IMR-90 (cell line): ENCODE measurements at regions not wholly inside any gene's neighbourhood (a gene's known extent, or its start where the extent isn't known, plus 50 kb on each side); places are given as distances from the start of the nearest gene placed in this dataset.

Experiments used
- ATAC-seq: fragments of 200-7000 bp; cut with Tn5 transposase; 2 replicates; pipeline ENCODE4 v1.9.1; 2020; ENCODE audit warnings: low read depth, mild to moderate bottlenecking, moderate library complexity
- BruUV-seq: library from RNA; stranded (reverse); fragments of 400-500 nt; replicated peaks from 2 replicates; lab custom pipeline; 2021; lab: Mats Ljungman, UMichigan
- CTCF ChIA-PET: fragments of 300-600 bp; formaldehyde crosslinking; extraction: SDS; loops from one replicate; lab custom pipeline; 2021; ENCODE audit warnings: antibody characterized with exemption; lab: Yijun Ruan, JAX
- POLR2A ChIA-PET: fragments of 300-600 bp; sonication (Branson Sonifier 250); formaldehyde crosslinking; loops from one replicate; lab custom pipeline; 2022; ENCODE audit warnings: antibody characterized with exemption; ENCODE audit not compliant: unreplicated experiment; lab: Charles Lee
- DNase-seq: peaks from one replicate; pipeline ENCODE4 v3.0.0; 2013
- H2AFZ ChIP-seq: replicated peaks from 2 replicates; pipeline ENCODE3; 2013; ENCODE audit warnings: low read length, mild to moderate bottlenecking; ENCODE audit not compliant: poor library complexity
- H2AK5ac ChIP-seq: 2 replicates; pipeline ENCODE4 v1.6.1; 2013; ENCODE audit warnings: low read depth, low read length, inconsistent platforms
- H2AK9ac ChIP-seq: replicated peaks from 2 replicates; pipeline ENCODE3; 2013; ENCODE audit warnings: mild to moderate bottlenecking, low read depth, low read length, moderate library complexity; ENCODE audit not compliant: poor library complexity
- H2BK120ac ChIP-seq: 2 replicates; pipeline ENCODE4 v1.6.1; 2013; ENCODE audit warnings: low read depth, low read length, inconsistent platforms
- H2BK15ac ChIP-seq: 3 replicates; pipeline ENCODE4 v1.6.1; 2013; ENCODE audit warnings: low read depth, low read length, inconsistent platforms
- H2BK20ac ChIP-seq: 2 replicates; pipeline ENCODE4 v1.6.1; 2013; ENCODE audit warnings: low read depth, mild to moderate bottlenecking, inconsistent platforms, low read length, moderate library complexity
- H2BK5ac ChIP-seq: 2 replicates; pipeline ENCODE4 v1.6.1; 2013; ENCODE audit warnings: mild to moderate bottlenecking, low read depth, low read length, inconsistent platforms; ENCODE audit not compliant: poor library complexity, severe bottlenecking
- H3K14ac ChIP-seq: replicated peaks from 2 replicates; pipeline ENCODE4 v1.6.1; 2013; ENCODE audit warnings: low read depth, low read length, inconsistent platforms
- H3K18ac ChIP-seq: 2 replicates; pipeline ENCODE4 v1.6.1; 2013; ENCODE audit warnings: low read depth, low read length, control low read depth
- H3K23ac ChIP-seq: 2 replicates; pipeline ENCODE4 v1.6.1; 2013; ENCODE audit warnings: low read depth, low read length, inconsistent platforms
- H3K27ac ChIP-seq: 2 replicates; pipeline ENCODE4 v1.5.1; 2013; ENCODE audit warnings: mild to moderate bottlenecking, control low read depth, low read length; ENCODE audit not compliant: insufficient read depth
- H3K27me3 ChIP-seq: 2 replicates; pipeline ENCODE4 v1.6.1; 2013; ENCODE audit warnings: low read length; ENCODE audit not compliant: control insufficient read depth, insufficient read depth
- H3K36me3 ChIP-seq: 2 replicates; pipeline ENCODE4 v1.6.1; 2013; ENCODE audit warnings: low read length, mixed read lengths; ENCODE audit not compliant: control insufficient read depth, insufficient read depth
- H3K4ac ChIP-seq: 2 replicates; pipeline ENCODE4 v1.6.1; 2013; ENCODE audit warnings: low read depth, low read length, inconsistent platforms
- H3K4me1 ChIP-seq: 2 replicates; pipeline ENCODE4 v1.6.1; 2013; ENCODE audit warnings: low read length, mixed read lengths; ENCODE audit not compliant: control insufficient read depth, insufficient read depth
- H3K4me2 ChIP-seq: 2 replicates; pipeline ENCODE4 v1.6.1; 2013; ENCODE audit warnings: low read depth, mild to moderate bottlenecking, control low read depth, low read length, moderate library complexity
- H3K4me3 ChIP-seq: 2 replicates; pipeline ENCODE4 v1.5.1; 2013; ENCODE audit warnings: low read depth, mild to moderate bottlenecking, control low read depth, low read length, moderate library complexity; ENCODE audit not compliant: insufficient read depth
- H3K56ac ChIP-seq: 2 replicates; pipeline ENCODE4 v1.6.1; 2013; ENCODE audit warnings: low read length, inconsistent platforms; ENCODE audit not compliant: insufficient read depth; ENCODE audit errors: extremely low read depth
- H3K79me1 ChIP-seq, 2 experiments: 2 replicates each; pipeline ENCODE4 v1.6.1; 2013; ENCODE audit warnings: low read length in 2 of 2, inconsistent platforms in 1 of 2, low read depth in 1 of 2
- H3K9ac ChIP-seq: 2 replicates; pipeline ENCODE4 v1.6.1; 2013; ENCODE audit warnings: low read depth, low read length, control low read depth
- H3K9me1 ChIP-seq: 2 replicates; pipeline ENCODE4 v1.6.1; 2013; ENCODE audit warnings: low read length, inconsistent platforms; ENCODE audit not compliant: insufficient read depth
- H3K9me3 ChIP-seq: 2 replicates; pipeline ENCODE4 v1.6.1; 2013; ENCODE audit warnings: low read length; ENCODE audit not compliant: control insufficient read depth, insufficient read depth
- H4K20me1 ChIP-seq: 2 replicates; pipeline ENCODE4 v1.6.1; 2013; ENCODE audit warnings: low read length, inconsistent platforms; ENCODE audit not compliant: insufficient read depth
- H4K5ac ChIP-seq: 2 replicates; pipeline ENCODE4 v1.6.1; 2013; ENCODE audit warnings: mild to moderate bottlenecking, low read depth, low read length, control low read depth
- H4K8ac ChIP-seq, 2 experiments: 2 replicates each; pipeline ENCODE4 v1.6.1; 2013; ENCODE audit warnings: low read depth in 2 of 2, low read length in 2 of 2, control low read depth in 1 of 2, inconsistent platforms in 1 of 2
- H4K91ac ChIP-seq: 2 replicates; pipeline ENCODE4 v1.6.1; 2013; ENCODE audit warnings: low read depth, low read length, inconsistent platforms; ENCODE audit not compliant: insufficient read depth
- BHLHE40 ChIP-seq: fragments of 150-350 bp; IDR thresholded peaks from 2 replicates; pipeline ENCODE4 v1.6.1; 2016; ENCODE audit warnings: mild to moderate bottlenecking, low read depth, low read length
- CEBPB ChIP-seq: IDR thresholded peaks from 2 replicates; pipeline ENCODE4 v1.6.1; 2012; ENCODE audit warnings: low read depth, low read length, improper control_type of control experiment
- CHD1 ChIP-seq: IDR thresholded peaks from 2 replicates; pipeline ENCODE4 v1.6.1; 2012; ENCODE audit warnings: low read depth, low read length, improper control_type of control experiment
- CTCF ChIP-seq: conservative IDR thresholded peaks from 2 replicates; pipeline ENCODE4 v1.5.1; 2012; ENCODE audit warnings: mild to moderate bottlenecking, low read depth, low read length, improper control_type of control experiment
- FOS ChIP-seq: fragments of 150-350 bp; IDR thresholded peaks from 2 replicates; pipeline ENCODE4 v1.6.1; 2016; ENCODE audit warnings: low read depth, low read length
- MAFK ChIP-seq: IDR thresholded peaks from 2 replicates; pipeline ENCODE4 v1.6.1; 2012; ENCODE audit warnings: low read depth, low read length, improper control_type of control experiment
- MAZ ChIP-seq: IDR thresholded peaks from 2 replicates; pipeline ENCODE4 v1.6.1; 2012; ENCODE audit warnings: low read depth, mild to moderate bottlenecking, low read length, improper control_type of control experiment, moderate library complexity, borderline replicate concordance
- MXI1 ChIP-seq: IDR thresholded peaks from 2 replicates; pipeline ENCODE4 v1.6.1; 2012; ENCODE audit warnings: low read depth, mild to moderate bottlenecking, low read length, moderate library complexity, borderline replicate concordance
- NFE2L2 ChIP-seq: fragments of 150-350 bp; IDR thresholded peaks from 2 replicates; pipeline ENCODE4 v1.6.1; 2016; ENCODE audit warnings: low read depth, mild to moderate bottlenecking, low read length
- POLR2A ChIP-seq: IDR thresholded peaks from 2 replicates; pipeline ENCODE4 v1.6.1; 2012; ENCODE audit warnings: mild to moderate bottlenecking, low read depth, low read length
- RAD21 ChIP-seq: IDR thresholded peaks from 2 replicates; pipeline ENCODE4 v1.6.1; 2012; ENCODE audit warnings: low read length, improper control_type of control experiment
- RCOR1 ChIP-seq: IDR thresholded peaks from 2 replicates; pipeline ENCODE4 v1.6.1; 2012; ENCODE audit warnings: mild to moderate bottlenecking, low read length, improper control_type of control experiment; ENCODE audit not compliant: insufficient replicate concordance
- RFX5 ChIP-seq: IDR thresholded peaks from 2 replicates; pipeline ENCODE4 v1.8.0; 2012; ENCODE audit warnings: low read depth, mild to moderate bottlenecking, low read length, moderate library complexity
- SMC3 ChIP-seq: fragments of 150-350 bp; IDR thresholded peaks from 2 replicates; pipeline ENCODE4 v1.6.1; 2016; ENCODE audit warnings: low read depth, mild to moderate bottlenecking, antibody characterized with exemption, low read length, moderate library complexity
- USF2 ChIP-seq: fragments of 150-350 bp; IDR thresholded peaks from 2 replicates; pipeline ENCODE4 v1.6.1; 2017; ENCODE audit warnings: mild to moderate bottlenecking, antibody characterized with exemption, low read length, low read depth
- WGBS, 2 experiments: methylation state at CpG; one replicate each; pipeline versions ENCODE4 v1.1.5 to v1.1.7; 2013; ENCODE audit warnings: missing lambda C conversion rate in 2 of 2; ENCODE audit not compliant: insufficient read length in 1 of 2; ENCODE audit errors: extremely low coverage in 2 of 2; 5-methylcytosine and 5-hydroxymethylcytosine counted together
- dilution Hi-C: fragments of 300-500 bp; cut with HindIII; formaldehyde crosslinking; loops from one replicate; pipeline ENCODE4 v1.14.3; 2018; ENCODE audit warnings: low sequenced_read_pairs; ENCODE audit not compliant: unreplicated experiment
- in situ Hi-C: fragments of 300-500 bp; cut with MboI; formaldehyde crosslinking; loops from 3 replicates; pipeline ENCODE4 v1.14.3; 2019; ENCODE audit warnings: low sequenced_read_pairs, inconsistent platforms, mixed read lengths
- intact Hi-C: fragments of 100-400 bp; cut with micrococcal nuclease; formaldehyde crosslinking; loops from 2 replicates; pipeline ENCODE4 v1.10.0; 2022
- TF ChIP-seq, protein P1 (sequence below): fragments of 150-350 bp; IDR thresholded peaks from 2 replicates; pipeline ENCODE4 v1.6.1; 2016; ENCODE audit warnings: low read depth, mild to moderate bottlenecking, low read length, moderate library complexity, borderline replicate concordance

DNA sequence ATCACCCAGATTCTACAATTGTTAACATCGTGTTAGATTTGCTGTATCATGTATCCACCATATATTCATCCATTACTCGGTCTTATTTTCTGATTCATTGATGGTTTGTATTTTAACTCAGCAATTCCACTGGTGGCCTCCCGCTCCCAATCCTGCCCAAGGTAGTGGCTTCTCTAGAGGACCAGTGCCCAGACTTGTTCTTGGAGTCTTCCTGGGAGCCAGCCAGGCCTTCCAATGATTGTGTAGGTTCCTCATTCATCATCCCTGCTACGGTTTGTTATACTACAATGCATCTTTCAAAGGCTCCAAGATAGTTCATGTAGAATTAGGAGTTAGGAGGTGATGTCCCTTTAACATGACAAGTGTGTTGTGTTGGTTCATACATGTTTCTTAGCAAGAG lies 451.1 kb downstream of the SETD4 start:
- ATAC-seq (no peak), DNase-seq (no peak)
- Histone ChIP-seq H2BK120ac (no peak overlapping the region), H3K9me1 (peaks cover 8% of the 10 kb centered on the region), H3K23ac (no peak overlapping the region), H2BK15ac (no peak overlapping the region), H4K5ac (no peak overlapping the region; the same call in 1 of the 2 replicates), H3K9me3 (no peaks in the 10 kb centered on the region), H3K27ac (no peak overlapping the region), H2AK5ac (no peak overlapping the region), H2BK20ac (peak overlapping the region; percentile 23), H3K36me3 (no peaks in the 10 kb centered on the region), H3K4me1 (peaks cover 4% of the 10 kb centered on the region), H3K56ac (no peak overlapping the region), H4K91ac (no peak overlapping the region), H3K79me1 (no peaks in the 10 kb centered on the region), H2AK9ac (no peak overlapping the region), H3K18ac (no peak overlapping the region), H2AFZ (no peak overlapping the region), H2BK5ac (no peak overlapping the region), H3K9ac (no peak overlapping the region), H3K4ac (no peak overlapping the region; the same call in 1 of the 2 replicates), H3K14ac (no peak overlapping the region), H4K20me1 (no peaks in the 10 kb centered on the region), H3K27me3 (no peaks in the 10 kb centered on the region), H3K4me2 (no peak overlapping the region), H4K8ac (no peak overlapping the region), H3K4me3 (no peak overlapping the region)
- ChIA-PET POLR2A (no interaction called here), CTCF (no interaction called here)
- TF ChIP-seq CTCF (no peak), RCOR1 (no peak), SMC3 (no peak), RFX5 (no peak), CEBPB (no peak), USF2 (no peak), BHLHE40 (no peak), MAFK (no peak), RAD21 (no peak), MXI1 (no peak), MAZ (no peak), FOS (no peak), CHD1 (no peak), NFE2L2 (no peak), POLR2A (no peak)
- TF ChIP-seq, protein P1, sequence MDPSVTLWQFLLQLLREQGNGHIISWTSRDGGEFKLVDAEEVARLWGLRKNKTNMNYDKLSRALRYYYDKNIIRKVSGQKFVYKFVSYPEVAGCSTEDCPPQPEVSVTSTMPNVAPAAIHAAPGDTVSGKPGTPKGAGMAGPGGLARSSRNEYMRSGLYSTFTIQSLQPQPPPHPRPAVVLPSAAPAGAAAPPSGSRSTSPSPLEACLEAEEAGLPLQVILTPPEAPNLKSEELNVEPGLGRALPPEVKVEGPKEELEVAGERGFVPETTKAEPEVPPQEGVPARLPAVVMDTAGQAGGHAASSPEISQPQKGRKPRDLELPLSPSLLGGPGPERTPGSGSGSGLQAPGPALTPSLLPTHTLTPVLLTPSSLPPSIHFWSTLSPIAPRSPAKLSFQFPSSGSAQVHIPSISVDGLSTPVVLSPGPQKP = no peak
- in situ Hi-C loops = no loop called here
- no CpG with 5 or more reads among the region's 4 CpGs for WGBS, 2 experiments
- dilution Hi-C loops = no loop called here
- intact Hi-C loops = no loop called here
- no TSS peak for BruUV-seq
